OCI-LY3 (cell line): ENCODE measurements at regions not wholly inside any gene's neighbourhood (a gene's known extent, or its start where the extent isn't known, plus 50 kb on each side); places are given as distances from the start of the nearest gene placed in this dataset.

Experiments used
- CTCF ChIP-seq: fragments of 200-600, 300-600 bp; sonication (generic); IDR thresholded peaks from 2 replicates; pipeline ENCODE4 v1.5.1; 2014; ENCODE audit warnings: antibody characterized with exemption, low read length, low read depth
- EZH2phosphoT487 ChIP-seq: fragments of 200-600 bp; shearing (Covaris generic); IDR thresholded peaks from 2 replicates; pipeline ENCODE4 v1.6.1; 2018; ENCODE audit warnings: antibody characterized with exemption, mixed run types, low read depth

GRCh38 chr4:74625981-74626380 lies 168.3 kb downstream of the BTC start:
- TF ChIP-seq CTCF (no peak), EZH2phosphoT487 (no peak)
